H1 (cell line): ENCODE measurements at regions not wholly inside any gene's neighbourhood (a gene's known extent, or its start where the extent isn't known, plus 50 kb on each side); places are given as distances from the start of the nearest gene placed in this dataset.

Experiments used
- CTCF ChIA-PET: fragments of 300-600 bp; sonication (Branson Sonifier 250); formaldehyde crosslinking; loops from one replicate; lab custom pipeline; 2021; ENCODE audit not compliant: partially characterized antibody; lab: Charles Lee
- POLR2A ChIA-PET: fragments of 300-600 bp; sonication (Branson Sonifier 250); formaldehyde crosslinking; loops from one replicate; lab custom pipeline; 2021; ENCODE audit warnings: inconsistent platforms; ENCODE audit not compliant: partially characterized antibody; lab: Charles Lee
- DNase-seq, 2 experiments: peaks; one replicate each; pipeline versions ENCODE4 v3.0.0 to v3.0.0-alpha.2; 2010 to 2022; ENCODE audit warnings: low spot score in 2 of 2, low read depth in 1 of 2, mixed read lengths in 1 of 2
- FAIRE-seq: peaks from 2 replicates; lab custom pipeline; 2011; peaks lifted over from hg19 to GRCh38; lab: Jason Lieb, UNC
- H2AFZ ChIP-seq: 2 replicates; pipeline ENCODE4 v1.8.1; 2012; ENCODE audit warnings: low read length, inconsistent platforms
- H2AK5ac ChIP-seq: 2 replicates; pipeline ENCODE4 v1.6.1; 2013; ENCODE audit warnings: low read depth, low read length
- H2BK120ac ChIP-seq: replicated peaks from 2 replicates; pipeline ENCODE3; 2013; ENCODE audit warnings: low read depth, low read length, inconsistent platforms
- H2BK12ac ChIP-seq: 2 replicates; pipeline ENCODE4 v1.6.1; 2013; ENCODE audit warnings: low read depth, low read length
- H2BK15ac ChIP-seq: 2 replicates; pipeline ENCODE4 v1.6.1; 2013; ENCODE audit warnings: low read length
- H2BK20ac ChIP-seq: 2 replicates; pipeline ENCODE4 v1.6.1; 2013; ENCODE audit warnings: low read length
- H2BK5ac ChIP-seq: 2 replicates; pipeline ENCODE4 v1.6.1; 2013; ENCODE audit warnings: low read depth, low read length
- H3K14ac ChIP-seq: 2 replicates; pipeline ENCODE4 v1.6.1; 2013; ENCODE audit warnings: inconsistent platforms; ENCODE audit not compliant: insufficient read length
- H3K18ac ChIP-seq: 2 replicates; pipeline ENCODE4 v1.6.1; 2013; ENCODE audit warnings: low read length; ENCODE audit errors: extremely low read depth
- H3K23ac ChIP-seq: 2 replicates; pipeline ENCODE4 v1.6.1; 2013; ENCODE audit warnings: inconsistent platforms; ENCODE audit not compliant: insufficient read length
- H3K23me2 ChIP-seq: 2 replicates; pipeline ENCODE4 v1.6.1; 2013; ENCODE audit warnings: low read depth, low read length
- H3K27ac ChIP-seq: 2 replicates; pipeline ENCODE4 v1.6.1; 2011; ENCODE audit warnings: low read depth, low read length, inconsistent platforms
- H3K27me3 ChIP-seq, 4 experiments: replicated peaks in 1 of 4; 1 replicate in 1 of 4; 2 replicates in 3 of 4; pipeline versions ENCODE4 v1.6.1 to v1.8.1; 2011 to 2013; ENCODE audit warnings: low read length in 3 of 4, mild to moderate bottlenecking in 3 of 4, inconsistent platforms in 2 of 4, mixed read lengths in 2 of 4, moderate library complexity in 1 of 4; ENCODE audit not compliant: control insufficient read depth in 3 of 4, insufficient read depth in 3 of 4; ENCODE audit errors: extremely low read depth in 1 of 4
- H3K36me3 ChIP-seq, 4 experiments: 2 replicates each; pipeline versions ENCODE4 v1.6.1 to v1.8.1; 2011 to 2013; ENCODE audit warnings: mild to moderate bottlenecking in 4 of 4, low read length in 3 of 4, moderate library complexity in 2 of 4, control low read depth in 1 of 4, inconsistent platforms in 1 of 4; ENCODE audit not compliant: insufficient read depth in 4 of 4, control insufficient read depth in 2 of 4
- H3K4ac ChIP-seq: replicated peaks from 2 replicates; pipeline ENCODE3; 2013; ENCODE audit warnings: low read length, low read depth, mixed read lengths, inconsistent platforms; ENCODE audit not compliant: insufficient read length
- H3K4me1 ChIP-seq, 4 experiments: replicated peaks in 1 of 4; 1 replicate in 1 of 4; 2 replicates in 3 of 4; pipeline versions ENCODE4 v1.6.1 to v1.8.1; 2011 to 2013; ENCODE audit warnings: low read length in 3 of 4, inconsistent platforms in 2 of 4, mixed read lengths in 1 of 4; ENCODE audit not compliant: insufficient read depth in 4 of 4, control insufficient read depth in 3 of 4
- H3K4me2 ChIP-seq, 2 experiments: 2 replicates each; pipeline versions ENCODE4 v1.6.1 to v1.8.1; 2011 to 2013; ENCODE audit warnings: low read depth in 2 of 2, low read length in 2 of 2, control low read depth in 1 of 2, inconsistent platforms in 1 of 2, mild to moderate bottlenecking in 1 of 2; ENCODE audit not compliant: insufficient read depth in 1 of 2
- H3K4me3 ChIP-seq, 4 experiments: fragments of 200-600, 300-600 bp in 1 of 4; sonication (generic), shearing (Covaris generic), sonication (Bioruptor Twin) in 1 of 4; 2 replicates each; pipeline versions ENCODE4 v1.5.1 to v1.8.1; 2011 to 2016; ENCODE audit warnings: low read length in 4 of 4, low read depth in 3 of 4, control low read depth in 2 of 4, inconsistent platforms in 2 of 4, mild to moderate bottlenecking in 2 of 4, mixed read lengths in 1 of 4, moderate library complexity in 1 of 4; ENCODE audit not compliant: insufficient read depth in 2 of 4; ENCODE audit errors: extremely low read depth in 1 of 4
- H3K56ac ChIP-seq: replicated peaks from 2 replicates; pipeline ENCODE3; 2013; ENCODE audit warnings: low read depth, mild to moderate bottlenecking, mixed read lengths, low read length, inconsistent platforms; ENCODE audit not compliant: insufficient read length
- H3K79me1 ChIP-seq: 2 replicates; pipeline ENCODE4 v1.6.1; 2013; ENCODE audit warnings: low read depth, low read length, control low read depth
- H3K79me2 ChIP-seq, 2 experiments: 2 replicates each; pipeline versions ENCODE4 v1.6.1 to v1.8.1; 2012 to 2013; ENCODE audit warnings: low read length in 2 of 2, mild to moderate bottlenecking in 2 of 2, inconsistent platforms in 1 of 2; ENCODE audit not compliant: insufficient read depth in 2 of 2, control insufficient read depth in 1 of 2
- H3K9ac ChIP-seq, 4 experiments: replicated peaks in 1 of 4; 1 replicate in 1 of 4; 2 replicates in 3 of 4; pipeline versions ENCODE4 v1.6.1 to v1.8.1; 2011 to 2013; ENCODE audit warnings: low read depth in 3 of 4, low read length in 3 of 4, control low read depth in 2 of 4, mild to moderate bottlenecking in 2 of 4, moderate library complexity in 2 of 4, inconsistent platforms in 1 of 4; ENCODE audit errors: extremely low read depth in 1 of 4
- H3K9me3 ChIP-seq, 2 experiments: 2 replicates each; pipeline versions ENCODE4 v1.6.1 to v1.8.1; 2012 to 2013; ENCODE audit warnings: mild to moderate bottlenecking in 2 of 2, moderate library complexity in 2 of 2, control low read depth in 1 of 2, inconsistent platforms in 1 of 2, low read depth in 1 of 2, low read length in 1 of 2, mixed read lengths in 1 of 2; ENCODE audit not compliant: insufficient read depth in 2 of 2
- H4K20me1 ChIP-seq, 2 experiments: replicated peaks in 1 of 2; 2 replicates each; pipeline versions ENCODE3 to v1.8.1; 2011 to 2013; ENCODE audit warnings: inconsistent platforms in 2 of 2, low read length in 2 of 2, mild to moderate bottlenecking in 1 of 2; ENCODE audit not compliant: insufficient read depth in 2 of 2, control insufficient read depth in 1 of 2
- H4K5ac ChIP-seq: 2 replicates; pipeline ENCODE4 v1.6.1; 2013; ENCODE audit warnings: low read length, low read depth, mixed read lengths, inconsistent platforms; ENCODE audit not compliant: insufficient read length
- H4K8ac ChIP-seq: 2 replicates; pipeline ENCODE4 v1.8.0; 2013; ENCODE audit warnings: mild to moderate bottlenecking, moderate library complexity, low read length, inconsistent platforms; ENCODE audit not compliant: insufficient read depth; ENCODE audit errors: extremely low read depth
- H4K91ac ChIP-seq: replicated peaks from 2 replicates; pipeline ENCODE3; 2013; ENCODE audit warnings: low read length, mixed read lengths, inconsistent platforms; ENCODE audit not compliant: insufficient read length
- BRCA1 ChIP-seq: IDR thresholded peaks from 2 replicates; pipeline ENCODE4 v1.6.1; 2012; ENCODE audit warnings: low read depth, low read length, improper control_type of control experiment
- WGBS, 2 experiments: shearing (Covaris generic) in 1 of 2; methylation state at CpG; one replicate each; pipeline versions ENCODE4 v1.1.6 to v1.1.7; 2013 to 2015; ENCODE audit warnings: low lambda C conversion rate in 2 of 2, mixed read lengths in 2 of 2, inconsistent platforms in 1 of 2, low coverage in 1 of 2, missing lambda C conversion rate in 1 of 2; ENCODE audit not compliant: insufficient replicate concordance in 2 of 2, insufficient coverage in 1 of 2, insufficient read length in 1 of 2; ENCODE audit errors: extremely low coverage in 1 of 2, missing lambda C conversion rate in 1 of 2; 5-methylcytosine and 5-hydroxymethylcytosine counted together

GRCh38 chr13:34189946-34190345 lies 372.0 kb downstream of the RFC3 start:
- H3K4ac ChIP-seq, result no peak overlapping the region
- H3K18ac ChIP-seq, result no peak overlapping the region
- ChIA-PET POLR2A (no interaction called here), CTCF (no interaction called here)
- no peaks in the 10 kb centered on the region for H3K79me1 ChIP-seq
- H4K91ac ChIP-seq, result no peak overlapping the region
- no peak overlapping the region for H2BK12ac ChIP-seq
- DNase-seq, result no peak
- no peaks in the 10 kb centered on the region for H3K27me3 ChIP-seq
- H4K5ac ChIP-seq, result no peak overlapping the region
- no peaks in the 10 kb centered on the region for H4K20me1 ChIP-seq
- no peak overlapping the region for H2BK15ac ChIP-seq
- 84% methylated on average over 2 of the region's 2 CpGs; no CpG with 5 or more reads in 1 of the 2 experiments for WGBS, 2 experiments
- no peak overlapping the region for H2AFZ ChIP-seq
- TF ChIP-seq BRCA1, result no peak
- no peak overlapping the region for H2BK5ac ChIP-seq
- no peak overlapping the region for H3K23ac ChIP-seq
- H3K27ac ChIP-seq, result no peak overlapping the region
- no peak overlapping the region for H2AK5ac ChIP-seq
- no peak overlapping the region for H3K4me2 ChIP-seq
- H2BK120ac ChIP-seq, result no peak overlapping the region
- H3K79me2 ChIP-seq, result no peaks in the 10 kb centered on the region
- no peaks in the 10 kb centered on the region; a peak in 2 of 4 replicates for H3K9me3 ChIP-seq
- no peak for FAIRE-seq
- H3K4me1 ChIP-seq, result no peaks in the 10 kb centered on the region
- no peaks in the 10 kb centered on the region for H3K36me3 ChIP-seq
- H3K9ac ChIP-seq, result no peak overlapping the region
- H3K23me2 ChIP-seq, result no peaks in the 10 kb centered on the region
- no peak overlapping the region for H3K4me3 ChIP-seq
- no peak overlapping the region for H3K14ac ChIP-seq
- H4K8ac ChIP-seq, result no peak overlapping the region
- H3K56ac ChIP-seq, result no peak overlapping the region
- no peak overlapping the region for H2BK20ac ChIP-seq
